HG02678 (cell line): ENCODE measurements at regions not wholly inside any gene's neighbourhood (a gene's known extent, or its start where the extent isn't known, plus 50 kb on each side); places are given as distances from the start of the nearest gene placed in this dataset.

ENCODE experiments used
- ATAC-seq: cut with Tn5 transposase; IDR thresholded peaks from one replicate; pipeline ENCODE4 v1.9.1; 2021; ENCODE audit warnings: mild to moderate bottlenecking, moderate library complexity; ENCODE audit not compliant: unreplicated experiment

- no peak for ATAC-seq
Measured at GRCh38 chr1:184267747-184268146, 119.1 kb upstream of the C1orf21 start.

GRCh38 chr1:184270556-184270955, 116.3 kb upstream of the C1orf21 start:
- no peak for ATAC-seq

GRCh38 chr1:184272175-184272866, 114.5 kb upstream of the C1orf21 start:
- no peak for ATAC-seq

- no peak for ATAC-seq
Measured at GRCh38 chr1:184276416-184276815, 110.4 kb upstream of the C1orf21 start.

GRCh38 chr1:184279911-184280458, 106.8 kb upstream of the C1orf21 start:
- no peak for ATAC-seq

- ATAC-seq = no peak
Measured at GRCh38 chr1:184283999-184284398, 102.8 kb upstream of the C1orf21 start.

- ATAC-seq = no peak
Measured at GRCh38 chr1:184284900-184285299, 101.9 kb upstream of the C1orf21 start.

GRCh38 chr1:184285401-184286087, 101.3 kb upstream of the C1orf21 start:
- ATAC-seq = no peak

- no peak for ATAC-seq
Measured at GRCh38 chr1:184287001-184287400, 99.8 kb upstream of the C1orf21 start.

- no peak for ATAC-seq
Measured at GRCh38 chr1:184289825-184290550, 96.8 kb upstream of the C1orf21 start.

GRCh38 chr1:184291701-184292100, 95.1 kb upstream of the C1orf21 start:
- ATAC-seq = no peak

GRCh38 chr1:184292101-184292500, 94.7 kb upstream of the C1orf21 start:
- no peak for ATAC-seq

GRCh38 chr1:184294101-184294500, 92.7 kb upstream of the C1orf21 start:
- ATAC-seq = no peak

- ATAC-seq = no peak
Measured at GRCh38 chr1:184296466-184297243, 90.2 kb upstream of the C1orf21 start.

GRCh38 chr1:184297244-184297750, 89.5 kb upstream of the C1orf21 start:
- ATAC-seq = no peak

GRCh38 chr1:184298440-184299405, 88.1 kb upstream of the C1orf21 start:
- ATAC-seq = no peak

- no peak for ATAC-seq
Measured at GRCh38 chr1:184299406-184299790, 87.4 kb upstream of the C1orf21 start.

- no peak for ATAC-seq
Measured at GRCh38 chr1:184299796-184300195, 87.0 kb upstream of the C1orf21 start.

- no peak for ATAC-seq
Measured at GRCh38 chr1:184300446-184300845, 86.4 kb upstream of the C1orf21 start.

GRCh38 chr1:184301227-184301626, 85.6 kb upstream of the C1orf21 start:
- ATAC-seq = no peak
